Body of pancreas (tissue), 4 donors: ENCODE measurements at regions not wholly inside any gene's neighbourhood (a gene's known extent, or its start where the extent isn't known, plus 50 kb on each side); places are given as distances from the start of the nearest gene placed in this dataset.

Experiments used
- POLR2A ChIP-seq, 3 donors: fragments of 450-650 bp; IDR thresholded peaks; one replicate each; pipeline ENCODE4 v1.6.1; 2016; ENCODE audit warnings: antibody characterized with exemption in 3 of 3, mild to moderate bottlenecking in 2 of 3
- TF ChIP-seq, protein P1 (sequence below), 7 experiments: fragments of 450-650 bp in 4 of 7; fragments of 200-600 bp in 3 of 7; sonication (generic) in 3 of 7; IDR thresholded peaks; one replicate each; pipeline ENCODE4 v1.5.1; 2016 to 2019; ENCODE audit warnings: antibody characterized with exemption in 7 of 7

DNA sequence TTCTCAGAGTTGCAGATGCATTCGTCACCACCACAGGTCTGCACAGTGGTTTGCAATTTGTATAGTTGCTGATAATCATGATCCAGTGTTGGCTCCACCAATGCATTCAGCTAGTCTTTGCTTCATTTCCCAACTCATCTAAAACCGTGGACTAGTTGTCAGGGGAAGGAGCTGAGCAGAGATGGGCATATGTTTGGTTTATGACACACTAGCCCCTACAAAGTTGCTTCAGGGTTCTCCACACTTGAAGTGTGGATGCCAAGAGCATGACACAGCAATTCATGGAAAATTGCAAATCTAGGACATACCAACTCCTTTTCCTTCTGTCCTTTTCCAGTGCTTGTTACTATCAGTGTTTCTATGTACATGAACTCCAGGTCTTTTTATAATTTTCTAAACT is 168.0 kb downstream of the TNFSF13B start:
- TF ChIP-seq, protein P1, sequence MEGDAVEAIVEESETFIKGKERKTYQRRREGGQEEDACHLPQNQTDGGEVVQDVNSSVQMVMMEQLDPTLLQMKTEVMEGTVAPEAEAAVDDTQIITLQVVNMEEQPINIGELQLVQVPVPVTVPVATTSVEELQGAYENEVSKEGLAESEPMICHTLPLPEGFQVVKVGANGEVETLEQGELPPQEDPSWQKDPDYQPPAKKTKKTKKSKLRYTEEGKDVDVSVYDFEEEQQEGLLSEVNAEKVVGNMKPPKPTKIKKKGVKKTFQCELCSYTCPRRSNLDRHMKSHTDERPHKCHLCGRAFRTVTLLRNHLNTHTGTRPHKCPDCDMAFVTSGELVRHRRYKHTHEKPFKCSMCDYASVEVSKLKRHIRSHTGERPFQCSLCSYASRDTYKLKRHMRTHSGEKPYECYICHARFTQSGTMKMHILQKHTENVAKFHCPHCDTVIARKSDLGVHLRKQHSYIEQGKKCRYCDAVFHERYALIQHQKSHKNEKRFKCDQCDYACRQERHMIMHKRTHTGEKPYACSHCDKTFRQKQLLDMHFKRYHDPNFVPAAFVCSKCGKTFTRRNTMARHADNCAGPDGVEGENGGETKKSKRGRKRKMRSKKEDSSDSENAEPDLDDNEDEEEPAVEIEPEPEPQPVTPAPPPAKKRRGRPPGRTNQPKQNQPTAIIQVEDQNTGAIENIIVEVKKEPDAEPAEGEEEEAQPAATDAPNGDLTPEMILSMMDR (IDR thresholded peaks at IDR 0.05): no peak
- TF ChIP-seq POLR2A (IDR thresholded peaks at IDR 0.05): no peak
